Neural cell (in vitro differentiated cells): ENCODE measurements at regions not wholly inside any gene's neighbourhood (a gene's known extent, or its start where the extent isn't known, plus 50 kb on each side); places are given as distances from the start of the nearest gene placed in this dataset.

Source experiments
- H2AFZ ChIP-seq: fragments of 200-600, 300-800 bp; sonication (generic), shearing (Covaris generic); 2 replicates; pipeline ENCODE4 v1.6.0; 2014; ENCODE audit warnings: low read depth, mild to moderate bottlenecking, antibody characterized with exemption, low read length, moderate library complexity
- H3F3A ChIP-seq: fragments of 200-600 bp; shearing (Covaris generic); 2 replicates; pipeline ENCODE4 v1.6.1; 2016; ENCODE audit warnings: mild to moderate bottlenecking, moderate library complexity, mixed read lengths, antibody characterized with exemption, low read length; ENCODE audit not compliant: insufficient read depth, poor library complexity, severe bottlenecking
- H3K27ac ChIP-seq: fragments of 200-600, 300-800 bp; sonication (generic), shearing (Covaris generic); 2 replicates; pipeline ENCODE4 v1.5.1; 2014; ENCODE audit warnings: mild to moderate bottlenecking, low read length, moderate library complexity
- H3K27me3 ChIP-seq: fragments of 300-800, 200-600 bp; sonication (generic), shearing (Covaris generic); 2 replicates; pipeline ENCODE4 v1.6.0; 2014; ENCODE audit warnings: mild to moderate bottlenecking, low read depth, low read length, moderate library complexity; ENCODE audit not compliant: insufficient read depth
- H3K36me3 ChIP-seq: fragments of 300-800, 200-600 bp; sonication (generic), shearing (Covaris generic); 2 replicates; pipeline ENCODE4 v1.5.1; 2014; ENCODE audit warnings: mild to moderate bottlenecking, antibody characterized with exemption, low read length, moderate library complexity; ENCODE audit not compliant: insufficient read depth
- H3K4me2 ChIP-seq: fragments of 300-800, 200-600 bp; sonication (generic), shearing (Covaris generic); 2 replicates; pipeline ENCODE4 v1.6.0; 2014; ENCODE audit warnings: mild to moderate bottlenecking, low read length
- H3K4me3 ChIP-seq: fragments of 300-800, 200-600 bp; sonication (generic), shearing (Covaris generic); 2 replicates; pipeline ENCODE4 v1.5.1; 2014; ENCODE audit warnings: mild to moderate bottlenecking, low read length, moderate library complexity
- H3K79me2 ChIP-seq: fragments of 200-600 bp; shearing (Covaris generic); replicated peaks from 2 replicates; pipeline ENCODE4 v1.6.0; 2014; ENCODE audit warnings: mild to moderate bottlenecking, low read length, moderate library complexity; ENCODE audit not compliant: insufficient read depth
- H3K9ac ChIP-seq: fragments of 300-800, 200-600 bp; sonication (generic), shearing (Covaris generic); 2 replicates; pipeline ENCODE4 v1.6.1; 2016; ENCODE audit warnings: mild to moderate bottlenecking, low read length, mixed read lengths
- H3K9me2 ChIP-seq: fragments of 200-600 bp; shearing (Covaris generic); 2 replicates; pipeline ENCODE4 v1.6.1; 2016; ENCODE audit warnings: mild to moderate bottlenecking, low read length, mixed read lengths; ENCODE audit not compliant: insufficient read depth
- H3K9me3 ChIP-seq: fragments of 200-600, 300-800 bp; sonication (generic), shearing (Covaris generic); 2 replicates; pipeline ENCODE4 v1.6.1; 2016; ENCODE audit warnings: mild to moderate bottlenecking, mixed run types, low read length, moderate library complexity, mixed read lengths
- H4K20me1 ChIP-seq: fragments of 200-600 bp; shearing (Covaris generic); 2 replicates; pipeline ENCODE4 v1.6.1; 2016; ENCODE audit warnings: mild to moderate bottlenecking, mixed run types; ENCODE audit not compliant: insufficient read depth
- CTCF ChIP-seq: fragments of 450-650 bp; IDR thresholded peaks from 2 replicates; pipeline ENCODE4 v1.5.1; 2014; ENCODE audit warnings: antibody characterized with exemption, mild to moderate bottlenecking, moderate library complexity; ENCODE audit not compliant: poor library complexity, severe bottlenecking
- EP300 ChIP-seq: fragments of 450-650 bp; conservative IDR thresholded peaks from 2 replicates; pipeline ENCODE4 v1.6.1; 2014; ENCODE audit warnings: antibody characterized with exemption, mild to moderate bottlenecking, moderate library complexity; ENCODE audit not compliant: poor library complexity, severe bottlenecking
- EZH2 ChIP-seq: fragments of 200-600, 300-800 bp; shearing (Covaris generic), sonication (generic); IDR thresholded peaks from 2 replicates; pipeline ENCODE4 v1.6.1; 2014; ENCODE audit warnings: antibody characterized with exemption, low read length, borderline replicate concordance, mild to moderate bottlenecking; ENCODE audit not compliant: insufficient read depth, poor library complexity, severe bottlenecking
- MXI1 ChIP-seq: fragments of 450-650 bp; conservative IDR thresholded peaks from 2 replicates; pipeline ENCODE4 v1.6.1; 2014; ENCODE audit warnings: antibody characterized with exemption, mild to moderate bottlenecking; ENCODE audit not compliant: poor library complexity, severe bottlenecking
- POLR2AphosphoS5 ChIP-seq: IDR thresholded peaks from 2 replicates; pipeline ENCODE4 v1.6.1; 2012
- RAD21 ChIP-seq: fragments of 450-650 bp; conservative IDR thresholded peaks from 2 replicates; pipeline ENCODE4 v1.6.1; 2014; ENCODE audit warnings: antibody characterized with exemption, mild to moderate bottlenecking, moderate library complexity
- REST ChIP-seq: IDR thresholded peaks from 2 replicates; pipeline ENCODE4 v1.6.1; 2012; ENCODE audit warnings: borderline replicate concordance
- SMC3 ChIP-seq: fragments of 450-650 bp; conservative IDR thresholded peaks from 2 replicates; pipeline ENCODE4 v1.6.1; 2014; ENCODE audit warnings: antibody characterized with exemption, mild to moderate bottlenecking, moderate library complexity; ENCODE audit not compliant: poor library complexity
- TAF1 ChIP-seq: IDR thresholded peaks from 2 replicates; pipeline ENCODE4 v1.6.1; 2012; ENCODE audit warnings: low read depth

GRCh38 chr11:13068211-13068610 lies 59.1 kb downstream of the RASSF10 start:
- Histone ChIP-seq H3K9me3 (no peaks in the 10 kb centered on the region), H4K20me1 (no peaks in the 10 kb centered on the region), H3F3A (no peaks in the 10 kb centered on the region), H3K9me2 (no peaks in the 10 kb centered on the region), H3K4me2 (no peak overlapping the region), H2AFZ (no peak overlapping the region), H3K4me3 (no peak overlapping the region), H3K36me3 (no peaks in the 10 kb centered on the region), H3K9ac (no peak overlapping the region), H3K27ac (no peak overlapping the region), H3K79me2 (no peaks in the 10 kb centered on the region), H3K27me3 (no peaks in the 10 kb centered on the region)
- TF ChIP-seq POLR2AphosphoS5 (no peak), TAF1 (no peak), RAD21 (no peak), EP300 (no peak), EZH2 (no peak), CTCF (no peak), SMC3 (no peak), MXI1 (no peak), REST (no peak)

- Histone ChIP-seq H4K20me1 (no peaks in the 10 kb centered on the region), H3K9me3 (no peaks in the 10 kb centered on the region), H3K79me2 (no peaks in the 10 kb centered on the region), H3K27ac (no peak overlapping the region), H3K9ac (no peak overlapping the region), H3K4me2 (no peak overlapping the region), H3K9me2 (no peaks in the 10 kb centered on the region), H2AFZ (no peak overlapping the region), H3F3A (no peaks in the 10 kb centered on the region), H3K27me3 (no peaks in the 10 kb centered on the region), H3K4me3 (no peak overlapping the region), H3K36me3 (no peaks in the 10 kb centered on the region)
- TF ChIP-seq RAD21 (no peak), CTCF (no peak), SMC3 (no peak), POLR2AphosphoS5 (no peak), EP300 (no peak), TAF1 (no peak), MXI1 (no peak), REST (no peak), EZH2 (no peak)
These were observed 64.2 kb downstream of the RASSF10 start for GRCh38 chr11:13073119-13073981.
